IMR-90 (cell line): ENCODE measurements at regions not wholly inside any gene's neighbourhood (a gene's known extent, or its start where the extent isn't known, plus 50 kb on each side); places are given as distances from the start of the nearest gene placed in this dataset.
A peak's percentile ranks its signal among the peaks of the same experiment; 100 is the strongest.

Source experiments
- ATAC-seq: fragments of 200-7000 bp; cut with Tn5 transposase; 2 replicates; pipeline ENCODE4 v1.9.1; 2020; ENCODE audit warnings: low read depth, mild to moderate bottlenecking, moderate library complexity
- BruUV-seq: library from RNA; stranded (reverse); fragments of 400-500 nt; replicated peaks from 2 replicates; lab custom pipeline; 2021; lab: Mats Ljungman, UMichigan
- CTCF ChIA-PET: fragments of 300-600 bp; formaldehyde crosslinking; extraction: SDS; loops from one replicate; lab custom pipeline; 2021; ENCODE audit warnings: antibody characterized with exemption; lab: Yijun Ruan, JAX
- POLR2A ChIA-PET: fragments of 300-600 bp; sonication (Branson Sonifier 250); formaldehyde crosslinking; loops from one replicate; lab custom pipeline; 2022; ENCODE audit warnings: antibody characterized with exemption; ENCODE audit not compliant: unreplicated experiment; lab: Charles Lee
- DNase-seq: peaks from one replicate; pipeline ENCODE4 v3.0.0; 2013
- H2AFZ ChIP-seq: replicated peaks from 2 replicates; pipeline ENCODE3; 2013; ENCODE audit warnings: low read length, mild to moderate bottlenecking; ENCODE audit not compliant: poor library complexity
- H2AK5ac ChIP-seq: 2 replicates; pipeline ENCODE4 v1.6.1; 2013; ENCODE audit warnings: low read depth, low read length, inconsistent platforms
- H2AK9ac ChIP-seq: replicated peaks from 2 replicates; pipeline ENCODE3; 2013; ENCODE audit warnings: mild to moderate bottlenecking, low read depth, low read length, moderate library complexity; ENCODE audit not compliant: poor library complexity
- H2BK120ac ChIP-seq: 2 replicates; pipeline ENCODE4 v1.6.1; 2013; ENCODE audit warnings: low read depth, low read length, inconsistent platforms
- H2BK15ac ChIP-seq: 3 replicates; pipeline ENCODE4 v1.6.1; 2013; ENCODE audit warnings: low read depth, low read length, inconsistent platforms
- H2BK20ac ChIP-seq: 2 replicates; pipeline ENCODE4 v1.6.1; 2013; ENCODE audit warnings: low read depth, mild to moderate bottlenecking, inconsistent platforms, low read length, moderate library complexity
- H2BK5ac ChIP-seq: 2 replicates; pipeline ENCODE4 v1.6.1; 2013; ENCODE audit warnings: mild to moderate bottlenecking, low read depth, low read length, inconsistent platforms; ENCODE audit not compliant: poor library complexity, severe bottlenecking
- H3K14ac ChIP-seq: replicated peaks from 2 replicates; pipeline ENCODE4 v1.6.1; 2013; ENCODE audit warnings: low read depth, low read length, inconsistent platforms
- H3K18ac ChIP-seq: 2 replicates; pipeline ENCODE4 v1.6.1; 2013; ENCODE audit warnings: low read depth, low read length, control low read depth
- H3K23ac ChIP-seq: 2 replicates; pipeline ENCODE4 v1.6.1; 2013; ENCODE audit warnings: low read depth, low read length, inconsistent platforms
- H3K27ac ChIP-seq: 2 replicates; pipeline ENCODE4 v1.5.1; 2013; ENCODE audit warnings: mild to moderate bottlenecking, control low read depth, low read length; ENCODE audit not compliant: insufficient read depth
- H3K27me3 ChIP-seq: 2 replicates; pipeline ENCODE4 v1.6.1; 2013; ENCODE audit warnings: low read length; ENCODE audit not compliant: control insufficient read depth, insufficient read depth
- H3K36me3 ChIP-seq: 2 replicates; pipeline ENCODE4 v1.6.1; 2013; ENCODE audit warnings: low read length, mixed read lengths; ENCODE audit not compliant: control insufficient read depth, insufficient read depth
- H3K4ac ChIP-seq: 2 replicates; pipeline ENCODE4 v1.6.1; 2013; ENCODE audit warnings: low read depth, low read length, inconsistent platforms
- H3K4me1 ChIP-seq: 2 replicates; pipeline ENCODE4 v1.6.1; 2013; ENCODE audit warnings: low read length, mixed read lengths; ENCODE audit not compliant: control insufficient read depth, insufficient read depth
- H3K4me2 ChIP-seq: 2 replicates; pipeline ENCODE4 v1.6.1; 2013; ENCODE audit warnings: low read depth, mild to moderate bottlenecking, control low read depth, low read length, moderate library complexity
- H3K4me3 ChIP-seq: 2 replicates; pipeline ENCODE4 v1.5.1; 2013; ENCODE audit warnings: low read depth, mild to moderate bottlenecking, control low read depth, low read length, moderate library complexity; ENCODE audit not compliant: insufficient read depth
- H3K56ac ChIP-seq: 2 replicates; pipeline ENCODE4 v1.6.1; 2013; ENCODE audit warnings: low read length, inconsistent platforms; ENCODE audit not compliant: insufficient read depth; ENCODE audit errors: extremely low read depth
- H3K79me1 ChIP-seq, 2 experiments: 2 replicates each; pipeline ENCODE4 v1.6.1; 2013; ENCODE audit warnings: low read length in 2 of 2, inconsistent platforms in 1 of 2, low read depth in 1 of 2
- H3K9ac ChIP-seq: 2 replicates; pipeline ENCODE4 v1.6.1; 2013; ENCODE audit warnings: low read depth, low read length, control low read depth
- H3K9me1 ChIP-seq: 2 replicates; pipeline ENCODE4 v1.6.1; 2013; ENCODE audit warnings: low read length, inconsistent platforms; ENCODE audit not compliant: insufficient read depth
- H3K9me3 ChIP-seq: 2 replicates; pipeline ENCODE4 v1.6.1; 2013; ENCODE audit warnings: low read length; ENCODE audit not compliant: control insufficient read depth, insufficient read depth
- H4K20me1 ChIP-seq: 2 replicates; pipeline ENCODE4 v1.6.1; 2013; ENCODE audit warnings: low read length, inconsistent platforms; ENCODE audit not compliant: insufficient read depth
- H4K5ac ChIP-seq: 2 replicates; pipeline ENCODE4 v1.6.1; 2013; ENCODE audit warnings: mild to moderate bottlenecking, low read depth, low read length, control low read depth
- H4K8ac ChIP-seq, 2 experiments: 2 replicates each; pipeline ENCODE4 v1.6.1; 2013; ENCODE audit warnings: low read depth in 2 of 2, low read length in 2 of 2, control low read depth in 1 of 2, inconsistent platforms in 1 of 2
- H4K91ac ChIP-seq: 2 replicates; pipeline ENCODE4 v1.6.1; 2013; ENCODE audit warnings: low read depth, low read length, inconsistent platforms; ENCODE audit not compliant: insufficient read depth
- MAZ ChIP-seq: IDR thresholded peaks from 2 replicates; pipeline ENCODE4 v1.6.1; 2012; ENCODE audit warnings: low read depth, mild to moderate bottlenecking, low read length, improper control_type of control experiment, moderate library complexity, borderline replicate concordance
- RAD21 ChIP-seq: IDR thresholded peaks from 2 replicates; pipeline ENCODE4 v1.6.1; 2012; ENCODE audit warnings: low read length, improper control_type of control experiment
- WGBS, 2 experiments: methylation state at CpG; one replicate each; pipeline versions ENCODE4 v1.1.5 to v1.1.7; 2013; ENCODE audit warnings: missing lambda C conversion rate in 2 of 2; ENCODE audit not compliant: insufficient read length in 1 of 2; ENCODE audit errors: extremely low coverage in 2 of 2; 5-methylcytosine and 5-hydroxymethylcytosine counted together
- dilution Hi-C: fragments of 300-500 bp; cut with HindIII; formaldehyde crosslinking; loops from one replicate; pipeline ENCODE4 v1.14.3; 2018; ENCODE audit warnings: low sequenced_read_pairs; ENCODE audit not compliant: unreplicated experiment
- in situ Hi-C: fragments of 300-500 bp; cut with MboI; formaldehyde crosslinking; loops from 3 replicates; pipeline ENCODE4 v1.14.3; 2019; ENCODE audit warnings: low sequenced_read_pairs, inconsistent platforms, mixed read lengths
- intact Hi-C: fragments of 100-400 bp; cut with micrococcal nuclease; formaldehyde crosslinking; loops from 2 replicates; pipeline ENCODE4 v1.10.0; 2022

- Histone ChIP-seq H3K23ac (peak overlapping the region; percentile 66), H4K20me1 (no peaks in the 10 kb centered on the region), H2BK120ac (peak overlapping the region; percentile 95), H3K18ac (peak overlapping the region; percentile 82), H3K4ac (peak overlapping the region; percentile 94), H3K9me3 (no peaks in the 10 kb centered on the region), H3K27me3 (no peaks in the 10 kb centered on the region), H2AK5ac (peak overlapping the region; percentile 81; the same call in 1 of the 2 replicates), H3K14ac (peak overlapping the region; percentile 87), H3K9me1 (peaks cover 9% of the 10 kb centered on the region), H3K4me2 (peak overlapping the region; percentile 9), H3K27ac (peak overlapping the region; percentile 73), H3K79me1 (peaks cover 2 to 7% of the 10 kb centered on the region in 2 experiments; a peak in 3 of 4 replicates), H4K91ac (peak overlapping the region; percentile 88), H3K9ac (peak overlapping the region; percentile 69), H3K4me1 (peaks cover 34% of the 10 kb centered on the region), H3K36me3 (no peaks in the 10 kb centered on the region), H3K4me3 (no peak overlapping the region), H3K56ac (peak overlapping the region; percentile 40), H2AFZ (peak overlapping the region; percentile 60), H2BK20ac (peak overlapping the region; percentile 90), H2BK15ac (peak overlapping the region; percentile 51; the same call in 2 of the 3 replicates), H4K8ac (peak overlapping the region; percentile 51 to 93), H4K5ac (peak overlapping the region; percentile 91), H2AK9ac (no peak overlapping the region), H2BK5ac (peak overlapping the region; percentile 18)
- ChIA-PET POLR2A (interaction anchor here (0.7 to 1.0 kb wide), 2 partner anchors 31 to 271 kb away, joined by 3 to 16 read pairs; no protein-coding TSS in a partner anchor), CTCF (interaction anchor here (0.6 kb wide), 2 partner anchors 83 to 90 kb away, joined by 3 to 4 read pairs; no protein-coding TSS in a partner anchor)
- in situ Hi-C loops: no loop called here
- BruUV-seq: no TSS peak
- dilution Hi-C loops: no loop called here
- intact Hi-C loops: no loop called here
- DNase-seq (peak; percentile 74), ATAC-seq (peak; percentile 78)
- 31% methylated on average over 6 of the region's 9 CpGs; no CpG with 5 or more reads in 1 of the 2 experiments for WGBS, 2 experiments
- TF ChIP-seq MAZ (peak; percentile 65; the same call in 1 of the 2 replicates), RAD21 (no peak)
Measured at GRCh38 chr2:217248312-217248935, 388.6 kb upstream of the TNP1 start.
